Progenitor cell of endocrine pancreas (in vitro differentiated cells): ENCODE measurements at regions not wholly inside any gene's neighbourhood (a gene's known extent, or its start where the extent isn't known, plus 50 kb on each side); places are given as distances from the start of the nearest gene placed in this dataset.
A peak's percentile ranks its signal among the peaks of the same experiment; 100 is the strongest.

Experiments
- DNase-seq: peaks from one replicate; pipeline ENCODE4 v3.0.0; 2021; ENCODE audit warnings: low spot score; ENCODE audit not compliant: unreplicated experiment
- H3K27ac Mint-ChIP-seq: 2 replicates; pipeline ENCODE4 v1.8.0; 2021; ENCODE audit warnings: mild to moderate bottlenecking, moderate library complexity, mixed read lengths
- H3K27me3 Mint-ChIP-seq: 2 replicates; pipeline ENCODE4 v1.8.0; 2021; ENCODE audit warnings: mixed read lengths
- H3K36me3 Mint-ChIP-seq: 2 replicates; pipeline ENCODE4 v1.8.0; 2022; ENCODE audit warnings: mixed read lengths; ENCODE audit not compliant: insufficient read depth
- H3K4me1 Mint-ChIP-seq: 2 replicates; pipeline ENCODE4 v1.8.0; 2021; ENCODE audit warnings: low read depth, mixed read lengths
- H3K4me3 Mint-ChIP-seq: 2 replicates; pipeline ENCODE4 v1.8.0; 2021; ENCODE audit warnings: low read depth, mild to moderate bottlenecking, moderate library complexity, mixed read lengths
- H3K9me3 Mint-ChIP-seq: 2 replicates; pipeline ENCODE4 v1.8.0; 2021; ENCODE audit warnings: low read depth, mixed read lengths
- CTCF ChIP-seq: fragments of 200-600 bp; sonication (generic); IDR thresholded peaks from one replicate; pipeline ENCODE4 v1.5.0; 2021; ENCODE audit warnings: antibody characterized with exemption, mild to moderate bottlenecking; ENCODE audit not compliant: unreplicated experiment

GRCh38 chr10:121099592-121099991 lies 248.4 kb downstream of the WDR11 start:
- no peaks in the 10 kb centered on the region for H3K36me3 Mint-ChIP-seq
- no peak overlapping the region for H3K4me3 Mint-ChIP-seq
- H3K9me3 Mint-ChIP-seq = no peaks in the 10 kb centered on the region
- TF ChIP-seq CTCF = no peak
- H3K27me3 Mint-ChIP-seq = no peaks in the 10 kb centered on the region
- peak overlapping the region; percentile 34 for H3K27ac Mint-ChIP-seq
- DNase-seq = no peak
- H3K4me1 Mint-ChIP-seq = peaks cover 19% of the 10 kb centered on the region

- Mint-ChIP-seq H3K27me3 (no peaks in the 10 kb centered on the region), H3K9me3 (no peaks in the 10 kb centered on the region), H3K4me1 (peaks cover 19% of the 10 kb centered on the region), H3K27ac (no peak overlapping the region), H3K4me3 (no peak overlapping the region), H3K36me3 (no peaks in the 10 kb centered on the region)
- TF ChIP-seq CTCF = no peak
- no peak for DNase-seq
Measured at GRCh38 chr10:121101561-121101960, 250.4 kb downstream of the WDR11 start.

- H3K27ac Mint-ChIP-seq = no peak overlapping the region
- DNase-seq = no peak
- H3K4me1 Mint-ChIP-seq = peaks cover 19% of the 10 kb centered on the region
- H3K9me3 Mint-ChIP-seq = no peaks in the 10 kb centered on the region
- TF ChIP-seq CTCF = no peak
- H3K36me3 Mint-ChIP-seq = no peaks in the 10 kb centered on the region
- H3K27me3 Mint-ChIP-seq = no peaks in the 10 kb centered on the region
- no peak overlapping the region for H3K4me3 Mint-ChIP-seq
Measured at GRCh38 chr10:121102706-121103105, 251.5 kb downstream of the WDR11 start.

- Mint-ChIP-seq H3K36me3 (no peaks in the 10 kb centered on the region), H3K4me1 (peaks cover 4% of the 10 kb centered on the region), H3K4me3 (no peak overlapping the region), H3K9me3 (no peaks in the 10 kb centered on the region), H3K27ac (peak overlapping the region; percentile 39), H3K27me3 (no peaks in the 10 kb centered on the region)
- DNase-seq = no peak
- TF ChIP-seq CTCF = no peak
Measured at GRCh38 chr10:121104476-121105111, 253.4 kb downstream of the WDR11 start.

GRCh38 chr10:121106611-121107010 lies 255.4 kb downstream of the WDR11 start:
- no peak for DNase-seq
- H3K36me3 Mint-ChIP-seq = no peaks in the 10 kb centered on the region
- no peak overlapping the region for H3K4me3 Mint-ChIP-seq
- H3K27me3 Mint-ChIP-seq = no peaks in the 10 kb centered on the region
- H3K27ac Mint-ChIP-seq = no peak overlapping the region
- no peaks in the 10 kb centered on the region for H3K9me3 Mint-ChIP-seq
- H3K4me1 Mint-ChIP-seq = no peaks in the 10 kb centered on the region
- no peak for TF ChIP-seq CTCF
